K562 (cell line): ENCODE measurements at regions not wholly inside any gene's neighbourhood (a gene's known extent, or its start where the extent isn't known, plus 50 kb on each side); places are given as distances from the start of the nearest gene placed in this dataset.

Experiments used
- ATAC-seq: fragments of 200-7000 bp; cut with Tn5 transposase; 3 replicates; pipeline ENCODE4 v1.9.1; 2020; ENCODE audit warnings: moderate library complexity
- BruUV-seq: library from RNA; stranded (reverse); fragments of 400-500 nt; replicated peaks from 2 replicates; lab custom pipeline; 2021; lab: Mats Ljungman, UMichigan
- CTCF ChIA-PET: fragments of 300-600 bp; formaldehyde crosslinking; extraction: SDS; loops from one replicate; lab custom pipeline; 2021; ENCODE audit warnings: low intra/inter-chr PET ratio; lab: Yijun Ruan, JAX
- POLR2A ChIA-PET: fragments of 300-600, 350-650 bp; sonication (Branson Sonifier 250); formaldehyde crosslinking; extraction: SDS; loops from one replicate; lab custom pipeline; 2021; ENCODE audit warnings: antibody characterized with exemption, inconsistent platforms; lab: Yijun Ruan, JAX
- DNase-seq, 4 experiments: peaks; one replicate each; pipeline versions ENCODE4 v3.0.0 to v3.0.0-alpha.2; 2011 to 2018; ENCODE audit warnings: low spot score in 3 of 4, mixed read lengths in 3 of 4; ENCODE audit errors: extremely low read depth in 1 of 4
- FAIRE-seq: peaks from 2 replicates; lab custom pipeline; 2011; peaks lifted over from hg19 to GRCh38; lab: Jason Lieb, UNC
- H2AFZ ChIP-seq: 2 replicates; pipeline ENCODE4 v1.6.0; 2011; ENCODE audit warnings: low read depth, low read length, control low read depth, inconsistent platforms
- H3K27ac ChIP-seq: fragments of 200-600 bp; 3 replicates; pipeline ENCODE4 v1.8.0; 2011; ENCODE audit warnings: low read depth, mild to moderate bottlenecking, control low read depth, inconsistent platforms, low read length, moderate library complexity, mixed read lengths; ENCODE audit errors: extremely low read depth
- H3K27me3 ChIP-seq, 2 experiments: fragments of 300-600 bp in 1 of 2; 2 replicates in 1 of 2; 3 replicates in 1 of 2; pipeline versions ENCODE4 v1.6.0 to v1.8.0; 2011; ENCODE audit warnings: inconsistent platforms in 2 of 2, low read length in 2 of 2, mild to moderate bottlenecking in 1 of 2, mixed read lengths in 1 of 2, moderate library complexity in 1 of 2; ENCODE audit not compliant: control insufficient read depth in 2 of 2, insufficient read depth in 2 of 2
- H3K36me3 ChIP-seq: fragments of 300-600 bp; 3 replicates; pipeline ENCODE4 v1.8.0; 2011; ENCODE audit warnings: mild to moderate bottlenecking, low read length, inconsistent platforms; ENCODE audit not compliant: control insufficient read depth, insufficient read depth
- H3K4me1 ChIP-seq, 2 experiments: fragments of 200-600 bp in 1 of 2; replicated peaks in 1 of 2; 2 replicates in 1 of 2; 3 replicates in 1 of 2; pipeline versions ENCODE4 v1.5.1 to v1.8.0; 2011; ENCODE audit warnings: inconsistent platforms in 2 of 2, low read length in 2 of 2, mild to moderate bottlenecking in 1 of 2, mixed read lengths in 1 of 2, moderate library complexity in 1 of 2; ENCODE audit not compliant: control insufficient read depth in 2 of 2, insufficient read depth in 2 of 2
- H3K4me2 ChIP-seq: 2 replicates; pipeline ENCODE4 v1.6.1; 2011; ENCODE audit warnings: low read length, control low read depth, inconsistent platforms, mixed read lengths; ENCODE audit not compliant: insufficient read depth
- H3K4me3 ChIP-seq: fragments of 200-600 bp; sonication (generic), shearing (Covaris generic); 2 replicates; pipeline ENCODE4 v1.5.1; 2016; ENCODE audit warnings: control low read depth, inconsistent platforms
- H3K79me2 ChIP-seq: fragments of 200-600 bp; 3 replicates; pipeline ENCODE4 v1.8.0; 2011; ENCODE audit warnings: low read length, inconsistent platforms; ENCODE audit not compliant: control insufficient read depth, insufficient read depth
- H3K9ac ChIP-seq, 2 experiments: 2 replicates each; pipeline versions ENCODE4 v1.6.0 to v1.6.1; 2011; ENCODE audit warnings: low read depth in 2 of 2, low read length in 2 of 2, control low read depth in 1 of 2, inconsistent platforms in 1 of 2, mild to moderate bottlenecking in 1 of 2, mixed read lengths in 1 of 2; ENCODE audit not compliant: insufficient read depth in 1 of 2
- H3K9me1 ChIP-seq: one replicate; pipeline ENCODE4 v1.6.0; 2011; ENCODE audit warnings: inconsistent platforms, mild to moderate bottlenecking, low read length, moderate library complexity; ENCODE audit not compliant: control insufficient read depth, insufficient read depth
- H3K9me3 ChIP-seq: replicated peaks from 2 replicates; pipeline ENCODE4 v1.5.1; 2011; ENCODE audit warnings: low read depth, low read length, inconsistent platforms; ENCODE audit not compliant: control insufficient read depth, insufficient read depth
- H4K20me1 ChIP-seq: replicated peaks from 2 replicates; pipeline ENCODE4 v1.6.1; 2011; ENCODE audit warnings: low read length, inconsistent platforms, mixed read lengths; ENCODE audit not compliant: control insufficient read depth, insufficient read depth
- CHD4 ChIP-seq: fragments of 200-600 bp; sonication (generic); IDR thresholded peaks from 3 replicates; pipeline ENCODE4 v1.6.1; 2012; ENCODE audit warnings: low read depth, mild to moderate bottlenecking, mixed read lengths, low read length, inconsistent platforms; ENCODE audit not compliant: insufficient read depth, insufficient replicate concordance, poor library complexity, severe bottlenecking
- COPS2 ChIP-seq: fragments of 450-650 bp; conservative IDR thresholded peaks from 2 replicates; pipeline ENCODE4 v1.6.1; 2016; ENCODE audit warnings: mild to moderate bottlenecking, moderate library complexity
- ETS2 ChIP-seq: IDR thresholded peaks from 2 replicates; pipeline ENCODE4 v1.6.1; 2016; ENCODE audit warnings: borderline replicate concordance, missing genetic modification characterization, mild to moderate bottlenecking, moderate library complexity, missing compliant biosample characterization; ENCODE audit not compliant: poor library complexity, severe bottlenecking
- FOXM1 ChIP-seq, 2 experiments: fragments of 450-650 bp in 1 of 2; sonication (generic) in 1 of 2; formaldehyde crosslinking in 1 of 2; IDR thresholded peaks; 2 replicates each; pipeline versions ENCODE4 v1.6.1 to v1.9.0; 2017 to 2022; ENCODE audit warnings: low read depth in 2 of 2, mild to moderate bottlenecking in 2 of 2, missing genetic modification reagents in 1 of 2, moderate library complexity in 1 of 2
- KLF16 ChIP-seq: IDR thresholded peaks from 2 replicates; pipeline ENCODE4 v1.6.1; 2016; ENCODE audit warnings: antibody characterized with exemption
- RBM22 ChIP-seq: fragments of 200-400 bp; formaldehyde crosslinking; IDR thresholded peaks from 2 replicates; pipeline ENCODE4 v1.6.1; 2018; ENCODE audit warnings: low read length, low read depth; ENCODE audit not compliant: poor library complexity, severe bottlenecking
- TAF9B ChIP-seq: fragments of 450-650 bp; IDR thresholded peaks from 2 replicates; pipeline ENCODE4 v1.6.1; 2018; ENCODE audit warnings: mild to moderate bottlenecking; ENCODE audit not compliant: partially characterized antibody
- TCF7 ChIP-seq: sonication (generic); IDR thresholded peaks from 2 replicates; pipeline ENCODE4 v1.6.1; 2016; ENCODE audit warnings: antibody characterized with exemption, borderline replicate concordance
- TFAM ChIP-seq: fragments of 250-450 bp; sonication (Bioruptor Pico); conservative IDR thresholded peaks from 2 replicates; pipeline ENCODE4 v1.5.0; 2021; ENCODE audit warnings: mild to moderate bottlenecking, moderate library complexity
- TOE1 ChIP-seq, 2 experiments: fragments of 450-650 bp in 1 of 2; sonication (generic) in 1 of 2; formaldehyde crosslinking in 1 of 2; IDR thresholded peaks; 2 replicates each; pipeline versions ENCODE4 v1.7.1 to v1.8.0; 2016 to 2022; ENCODE audit warnings: borderline replicate concordance in 2 of 2, mild to moderate bottlenecking in 2 of 2, antibody characterized with exemption in 1 of 2, inconsistent platforms in 1 of 2, low read depth in 1 of 2, missing genetic modification reagents in 1 of 2, moderate library complexity in 1 of 2
- WHSC1 ChIP-seq: IDR thresholded peaks from one replicate; pipeline ENCODE4 v1.6.1; 2012; ENCODE audit warnings: low read length, control low read depth, inconsistent platforms
- ZNF133 ChIP-seq: fragments of 250-450 bp; sonication (Bioruptor Pico); IDR thresholded peaks from 2 replicates; pipeline ENCODE4 v1.4.0; 2020; ENCODE audit warnings: mild to moderate bottlenecking
- ZNF668 ChIP-seq: fragments of 250-450 bp; sonication (Bioruptor Pico); IDR thresholded peaks from 2 replicates; pipeline ENCODE4 v1.8.0; 2022; ENCODE audit warnings: mild to moderate bottlenecking, inconsistent platforms
- ZNF780A ChIP-seq: fragments of 250-450 bp; sonication (Bioruptor Pico); IDR thresholded peaks from 2 replicates; pipeline ENCODE4 v1.5.0; 2021; ENCODE audit warnings: mild to moderate bottlenecking
- WGBS: fragments of 100-300 bp; shearing (Covaris generic); methylation state at CpG from one replicate; pipeline ENCODE4 v1.1.6; 2016; ENCODE audit warnings: low coverage, mixed read lengths; ENCODE audit not compliant: insufficient coverage; ENCODE audit errors: missing lambda C conversion rate; 5-methylcytosine and 5-hydroxymethylcytosine counted together
- in situ Hi-C: fragments of 300-500 bp; cut with MboI; formaldehyde crosslinking; loops from 4 replicates; pipeline ENCODE4 v1.15.0; 2018; ENCODE audit warnings: inconsistent platforms, mixed read lengths
- intact Hi-C: fragments of 100-400 bp; cut with micrococcal nuclease; formaldehyde crosslinking; loops from 2 replicates; pipeline ENCODE4 v1.14.2; 2022
- TF ChIP-seq, protein P1 (sequence below): sonication (generic); formaldehyde crosslinking; IDR thresholded peaks from 2 replicates; pipeline ENCODE4 v1.8.1; 2023; ENCODE audit warnings: mild to moderate bottlenecking, missing genetic modification reagents

DNA sequence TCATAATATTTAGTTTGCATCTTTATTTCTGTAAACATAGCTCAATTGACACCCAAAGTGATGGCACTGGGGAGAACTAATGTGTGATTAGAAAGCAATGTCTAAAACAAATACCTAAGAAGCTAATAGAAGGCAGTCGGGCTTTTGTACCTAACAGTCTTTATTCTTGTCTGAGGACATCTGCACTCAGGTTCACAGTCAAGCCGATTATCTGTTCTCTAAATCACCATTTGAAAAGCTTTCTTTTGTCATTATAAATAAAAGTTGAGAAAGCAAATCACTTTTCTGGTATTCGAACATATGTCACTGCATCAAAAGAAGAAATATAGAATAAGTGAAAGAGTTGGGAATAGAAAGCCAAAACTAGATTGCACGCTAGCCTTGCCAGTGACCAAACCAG, 2037.9 kb upstream of the TENM3 start:
- 0% methylated on average over 4 of the region's 4 CpGs for whole genome bisulfite sequencing
- ATAC-seq: no peak
- no peak overlapping the region for H2AFZ ChIP-seq
- ChIA-PET CTCF (no interaction called here), POLR2A (no interaction called here)
- H3K36me3 ChIP-seq: no peaks in the 10 kb centered on the region
- no peaks in the 10 kb centered on the region for H3K9me1 ChIP-seq
- H3K9me3 ChIP-seq: no peaks in the 10 kb centered on the region
- no peak for FAIRE-seq
- H3K4me3 ChIP-seq: no peak overlapping the region
- H3K4me1 ChIP-seq: no peaks in the 10 kb centered on the region
- BruUV-seq: no TSS peak
- DNase-seq: no peak
- H3K4me2 ChIP-seq: no peak overlapping the region
- H3K27me3 ChIP-seq: no peaks in the 10 kb centered on the region
- H3K9ac ChIP-seq: no peak overlapping the region
- no peaks in the 10 kb centered on the region for H3K79me2 ChIP-seq
- in situ Hi-C loops (no loop called here), intact Hi-C loops (no loop called here)
- H3K27ac ChIP-seq: no peak overlapping the region
- no peak for TF ChIP-seq COPS2
- TF ChIP-seq KLF16: no peak
- TF ChIP-seq TCF7: no peak
- TF ChIP-seq TOE1 (IDR thresholded peaks at IDR 0.05; ENCODE audit: borderline replicate concordance): no peak
- TF ChIP-seq TOE1 (CRISPR knock-in tag; IDR thresholded peaks at IDR 0.05; ENCODE audit: borderline replicate concordance, low read depth): no peak
- TF ChIP-seq ZNF780A (CRISPR knock-in tag): no peak
- no peak for TF ChIP-seq CHD4
- TF ChIP-seq, protein P1, sequence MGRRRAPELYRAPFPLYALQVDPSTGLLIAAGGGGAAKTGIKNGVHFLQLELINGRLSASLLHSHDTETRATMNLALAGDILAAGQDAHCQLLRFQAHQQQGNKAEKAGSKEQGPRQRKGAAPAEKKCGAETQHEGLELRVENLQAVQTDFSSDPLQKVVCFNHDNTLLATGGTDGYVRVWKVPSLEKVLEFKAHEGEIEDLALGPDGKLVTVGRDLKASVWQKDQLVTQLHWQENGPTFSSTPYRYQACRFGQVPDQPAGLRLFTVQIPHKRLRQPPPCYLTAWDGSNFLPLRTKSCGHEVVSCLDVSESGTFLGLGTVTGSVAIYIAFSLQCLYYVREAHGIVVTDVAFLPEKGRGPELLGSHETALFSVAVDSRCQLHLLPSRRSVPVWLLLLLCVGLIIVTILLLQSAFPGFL (CRISPR knock-in tag): no peak
- no peak for TF ChIP-seq TFAM (CRISPR knock-in tag)
- TF ChIP-seq ZNF668: no peak
- TF ChIP-seq ETS2 (tag): no peak
- no peak for TF ChIP-seq TAF9B
- TF ChIP-seq WHSC1: no peak
- TF ChIP-seq ZNF133: no peak
- no peak for TF ChIP-seq RBM22
- TF ChIP-seq FOXM1 (IDR thresholded peaks at IDR 0.05; ENCODE audit: low read depth): no peak
- no peak for TF ChIP-seq FOXM1 (CRISPR knock-in tag; IDR thresholded peaks at IDR 0.05; ENCODE audit: low read depth)
- no peaks in the 10 kb centered on the region for H4K20me1 ChIP-seq
